ENCODE measurements at regions not wholly inside any gene's neighbourhood (a gene's known extent, or its start where the extent isn't known, plus 50 kb on each side); places are given as distances from the start of the nearest gene placed in this dataset.
"Not testable (repeated sequence)": the region's sequence is repeated elsewhere in the genome, so short reads cannot be mapped to it uniquely, and the experiment has no call there.

- no peak overlapping the region for H3K4me3 Mint-ChIP-seq
- peaks cover 3% of the 10 kb centered on the region for H3K9me3 Mint-ChIP-seq
- H3K27ac Mint-ChIP-seq, result no peak overlapping the region
- H3K4me1 Mint-ChIP-seq, result no peaks in the 10 kb centered on the region
- H3K36me3 Mint-ChIP-seq, result no peaks in the 10 kb centered on the region
- no peaks in the 10 kb centered on the region for H3K27me3 Mint-ChIP-seq
- ATAC-seq, result no peak
Measured at GRCh38 chr4:148608968-148609367, 166.8 kb upstream of the NR3C2 start.

- not testable (repeated sequence) for ATAC-seq
Measured at GRCh38 chr4:148598418-148599207, 156.4 kb upstream of the NR3C2 start.

GRCh38 chr4:148589182-148589581, 147.0 kb upstream of the NR3C2 start:
- no peak for ATAC-seq
- Mint-ChIP-seq H3K27ac (no peak overlapping the region), H3K4me1 (no peaks in the 10 kb centered on the region), H3K36me3 (peaks cover 5% of the 10 kb centered on the region), H3K4me3 (no peak overlapping the region), H3K9me3 (peaks cover 25% of the 10 kb centered on the region), H3K27me3 (no peaks in the 10 kb centered on the region)

More at GRCh38 chr4:148598418-148599207, 156.4 kb upstream of the NR3C2 start:
- not testable (repeated sequence) for H3K4me1 Mint-ChIP-seq, H3K27ac Mint-ChIP-seq, H3K4me3 Mint-ChIP-seq, H3K36me3 Mint-ChIP-seq, H3K27me3 Mint-ChIP-seq
- H3K9me3 Mint-ChIP-seq, result peaks cover 41% of the 10 kb centered on the region

GRCh38 chr4:148575577-148575976, 133.4 kb upstream of the NR3C2 start:
- peaks cover 5% of the 10 kb centered on the region for H3K9me3 Mint-ChIP-seq
- no peaks in the 10 kb centered on the region for H3K36me3 Mint-ChIP-seq
- H3K4me3 Mint-ChIP-seq, result no peak overlapping the region
- ATAC-seq, result no peak
- H3K27ac Mint-ChIP-seq, result no peak overlapping the region
- H3K4me1 Mint-ChIP-seq, result no peaks in the 10 kb centered on the region
- H3K27me3 Mint-ChIP-seq, result no peaks in the 10 kb centered on the region

GRCh38 chr4:148574911-148575310, 132.7 kb upstream of the NR3C2 start:
- Mint-ChIP-seq H3K27me3 (no peaks in the 10 kb centered on the region), H3K36me3 (no peaks in the 10 kb centered on the region), H3K4me3 (no peak overlapping the region), H3K27ac (no peak overlapping the region), H3K4me1 (no peaks in the 10 kb centered on the region), H3K9me3 (peaks cover 3% of the 10 kb centered on the region)
- no peak for ATAC-seq

- Mint-ChIP-seq H3K9me3 (peaks cover 3% of the 10 kb centered on the region), H3K27me3 (no peaks in the 10 kb centered on the region), H3K36me3 (no peaks in the 10 kb centered on the region), H3K4me1 (no peaks in the 10 kb centered on the region), H3K4me3 (no peak overlapping the region), H3K27ac (no peak overlapping the region)
- no peak for ATAC-seq
Measured at GRCh38 chr4:148574502-148574901, 132.3 kb upstream of the NR3C2 start.

GRCh38 chr4:148574066-148574465, 131.9 kb upstream of the NR3C2 start:
- Mint-ChIP-seq H3K36me3 (no peaks in the 10 kb centered on the region), H3K27me3 (no peaks in the 10 kb centered on the region), H3K27ac (no peak overlapping the region), H3K9me3 (peaks cover 3% of the 10 kb centered on the region), H3K4me3 (no peak overlapping the region), H3K4me1 (no peaks in the 10 kb centered on the region)
- no peak for ATAC-seq

GRCh38 chr4:148573296-148573695, 131.1 kb upstream of the NR3C2 start:
- peaks cover 3% of the 10 kb centered on the region for H3K9me3 Mint-ChIP-seq
- no peak for ATAC-seq
- H3K27ac Mint-ChIP-seq, result no peak overlapping the region
- H3K27me3 Mint-ChIP-seq, result no peaks in the 10 kb centered on the region
- H3K4me3 Mint-ChIP-seq, result no peak overlapping the region
- H3K4me1 Mint-ChIP-seq, result no peaks in the 10 kb centered on the region
- H3K36me3 Mint-ChIP-seq, result no peaks in the 10 kb centered on the region

- H3K27me3 Mint-ChIP-seq, result no peaks in the 10 kb centered on the region
- no peak for ATAC-seq
Measured at GRCh38 chr4:148565801-148566200, 123.6 kb upstream of the NR3C2 start.

GRCh38 chr4:148563684-148564083, 121.5 kb upstream of the NR3C2 start:
- Mint-ChIP-seq H3K27ac (no peak overlapping the region), H3K4me1 (no peaks in the 10 kb centered on the region), H3K27me3 (no peaks in the 10 kb centered on the region), H3K9me3 (no peaks in the 10 kb centered on the region), H3K36me3 (no peaks in the 10 kb centered on the region), H3K4me3 (no peak overlapping the region)
- ATAC-seq, result no peak

More at GRCh38 chr4:148565801-148566200, 123.6 kb upstream of the NR3C2 start:
- no peaks in the 10 kb centered on the region for H3K36me3 Mint-ChIP-seq
- H3K27ac Mint-ChIP-seq, result no peak overlapping the region
- H3K4me3 Mint-ChIP-seq, result no peak overlapping the region
- H3K9me3 Mint-ChIP-seq, result peaks cover 3% of the 10 kb centered on the region
- no peaks in the 10 kb centered on the region for H3K4me1 Mint-ChIP-seq

- Mint-ChIP-seq H3K9me3 (no peaks in the 10 kb centered on the region), H3K4me1 (no peaks in the 10 kb centered on the region), H3K27me3 (no peaks in the 10 kb centered on the region), H3K4me3 (no peak overlapping the region), H3K27ac (no peak overlapping the region), H3K36me3 (no peaks in the 10 kb centered on the region)
- ATAC-seq, result no peak
Measured at GRCh38 chr4:148561467-148561866, 119.3 kb upstream of the NR3C2 start.

GRCh38 chr4:148557793-148558192, 115.6 kb upstream of the NR3C2 start:
- no peaks in the 10 kb centered on the region for H3K4me1 Mint-ChIP-seq
- no peaks in the 10 kb centered on the region for H3K27me3 Mint-ChIP-seq
- H3K27ac Mint-ChIP-seq, result no peak overlapping the region
- no peak overlapping the region for H3K4me3 Mint-ChIP-seq
- no peaks in the 10 kb centered on the region for H3K36me3 Mint-ChIP-seq
- ATAC-seq, result no peak
- H3K9me3 Mint-ChIP-seq, result no peaks in the 10 kb centered on the region

GRCh38 chr4:148550788-148551187, 108.6 kb upstream of the NR3C2 start:
- Mint-ChIP-seq H3K27ac (no peak overlapping the region), H3K27me3 (no peaks in the 10 kb centered on the region), H3K9me3 (no peaks in the 10 kb centered on the region), H3K4me1 (no peaks in the 10 kb centered on the region), H3K36me3 (peaks cover 3% of the 10 kb centered on the region), H3K4me3 (no peak overlapping the region)
- no peak for ATAC-seq

- Mint-ChIP-seq H3K4me1 (no peaks in the 10 kb centered on the region), H3K27me3 (no peaks in the 10 kb centered on the region), H3K36me3 (peaks cover 6% of the 10 kb centered on the region), H3K9me3 (no peaks in the 10 kb centered on the region), H3K27ac (no peak overlapping the region), H3K4me3 (no peak overlapping the region)
- ATAC-seq, result no peak
Measured at GRCh38 chr4:148542922-148543623, 100.9 kb upstream of the NR3C2 start.

- Mint-ChIP-seq H3K27me3 (no peaks in the 10 kb centered on the region), H3K4me3 (no peak overlapping the region), H3K27ac (no peak overlapping the region), H3K4me1 (no peaks in the 10 kb centered on the region), H3K9me3 (no peaks in the 10 kb centered on the region), H3K36me3 (peaks cover 3% of the 10 kb centered on the region)
- no peak for ATAC-seq
Measured at GRCh38 chr4:148540622-148541326, 98.6 kb upstream of the NR3C2 start.

All from stimulated activated memory B cell treated with anti-CD40 and anti-IgM and Interleukin-4, amounts not matched to agents 10 μg/mL and 1 μg/mL and 100 μg/mL, for 72 hours (primary cell).